ENCODE measurements at regions not wholly inside any gene's neighbourhood (a gene's known extent, or its start where the extent isn't known, plus 50 kb on each side); places are given as distances from the start of the nearest gene placed in this dataset.

DNA sequence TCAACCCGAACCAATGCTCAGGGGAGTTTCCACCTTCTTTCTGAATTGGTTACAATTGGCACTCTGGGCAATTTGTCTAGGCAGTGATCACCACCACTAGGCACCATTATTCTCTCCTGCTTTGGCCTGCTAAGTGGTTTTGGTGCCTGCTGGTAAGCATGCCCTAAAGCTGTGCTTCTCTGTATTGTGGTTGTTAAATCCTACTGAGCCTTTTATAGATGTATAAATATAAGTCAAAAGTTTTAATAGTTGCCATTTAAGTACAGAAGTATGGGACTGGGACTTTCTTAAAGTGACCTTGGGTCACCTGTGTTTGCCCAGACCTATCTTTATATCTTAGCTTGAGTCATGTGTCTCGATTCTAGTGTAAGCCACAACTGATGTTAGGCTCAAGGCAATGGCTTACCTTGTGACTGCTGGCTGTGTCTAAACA, 475.9 kb downstream of the SLC16A7 start:
- Histone ChIP-seq H3K27ac (no peak overlapping the region), H3K9ac (no peak overlapping the region), H3K9me3 (ENCODE audit: low read depth) (no peaks in the 10 kb centered on the region), H2AFZ (replicated peaks) (no peak overlapping the region), H3K36me3 (no peaks in the 10 kb centered on the region), H3F3A (ENCODE audit: low read depth) (no peaks in the 10 kb centered on the region), H4K20me1 (ENCODE audit: low read depth) (no peaks in the 10 kb centered on the region), H3K27me3 (no peaks in the 10 kb centered on the region), H3K4me3 (no peak overlapping the region), H3K4me2 (no peak overlapping the region), H3K4me1 (no peaks in the 10 kb centered on the region), H3K79me2 (ENCODE audit: low read depth) (no peaks in the 10 kb centered on the region)
- no peak for DNase-seq (ENCODE audit: low spot score)
- no peak overlapping the region for H3K27ac Mint-ChIP-seq
- no peaks in the 10 kb centered on the region for H3K36me3 Mint-ChIP-seq
- no peak overlapping the region for H3K4me3 Mint-ChIP-seq
- no peaks in the 10 kb centered on the region for H3K4me1 Mint-ChIP-seq
- H3K27me3 Mint-ChIP-seq (ENCODE audit: insufficient read depth, low read depth), result no peaks in the 10 kb centered on the region
- no peak for TF ChIP-seq EZH2phosphoT487 (IDR thresholded peaks at IDR 0.05)
- H3K9me3 Mint-ChIP-seq, result no peaks in the 10 kb centered on the region

DNA sequence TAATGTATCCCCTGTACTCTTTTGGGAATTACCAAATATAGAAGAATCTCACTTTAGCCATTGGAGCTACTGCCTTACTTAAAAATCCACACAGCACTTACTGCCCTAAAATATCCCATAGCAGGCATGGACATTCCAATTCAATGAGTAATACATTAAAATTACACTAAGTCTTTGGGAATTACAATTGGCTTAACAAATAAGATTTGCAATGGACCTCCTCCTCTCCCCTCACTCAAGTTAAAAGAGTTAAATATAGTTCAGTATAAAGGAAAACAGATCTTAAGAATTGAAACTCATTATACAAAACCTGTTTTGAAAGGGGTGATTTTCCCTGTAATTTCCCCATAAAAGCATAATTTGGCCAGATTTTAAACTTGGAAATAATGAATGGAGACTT, 477.1 kb downstream of the SLC16A7 start:
- H3F3A ChIP-seq (ENCODE audit: low read depth), result no peaks in the 10 kb centered on the region
- H4K20me1 ChIP-seq (ENCODE audit: low read depth), result no peaks in the 10 kb centered on the region
- H3K79me2 ChIP-seq (ENCODE audit: low read depth), result no peaks in the 10 kb centered on the region
- no peaks in the 10 kb centered on the region for H3K9me3 Mint-ChIP-seq
- no peaks in the 10 kb centered on the region for H3K27me3 Mint-ChIP-seq (ENCODE audit: insufficient read depth, low read depth)
- H3K4me3 ChIP-seq, result no peak overlapping the region
- TF ChIP-seq EZH2phosphoT487 (IDR thresholded peaks at IDR 0.05) (no peak), CTCF (IDR thresholded peaks at IDR 0.05) (no peak), EZH2 (IDR thresholded peaks at IDR 0.05) (no peak)
- H3K36me3 ChIP-seq, result no peaks in the 10 kb centered on the region
- no peak overlapping the region for H3K27ac Mint-ChIP-seq
- no peaks in the 10 kb centered on the region for H3K27me3 ChIP-seq
- H3K4me2 ChIP-seq, result no peak overlapping the region
- H3K36me3 Mint-ChIP-seq, result no peaks in the 10 kb centered on the region
- no peaks in the 10 kb centered on the region for H3K9me3 ChIP-seq (ENCODE audit: low read depth)
- H3K9ac ChIP-seq, result no peak overlapping the region
- no peak for DNase-seq (ENCODE audit: low spot score)
- H3K4me1 Mint-ChIP-seq, result no peaks in the 10 kb centered on the region
- H3K4me3 Mint-ChIP-seq, result no peak overlapping the region
- H3K27ac ChIP-seq, result no peak overlapping the region
- no peaks in the 10 kb centered on the region for H3K4me1 ChIP-seq
- no peak overlapping the region for H2AFZ ChIP-seq (replicated peaks)

- DNase-seq (ENCODE audit: low spot score), result no peak
- no peak for TF ChIP-seq CTCF (IDR thresholded peaks at IDR 0.05)
- Mint-ChIP-seq H3K4me3 (no peak overlapping the region), H3K27me3 (ENCODE audit: insufficient read depth, low read depth) (no peaks in the 10 kb centered on the region), H3K27ac (no peak overlapping the region), H3K36me3 (no peaks in the 10 kb centered on the region), H3K4me1 (no peaks in the 10 kb centered on the region), H3K9me3 (no peaks in the 10 kb centered on the region)
- Histone ChIP-seq H2AFZ (replicated peaks) (no peak overlapping the region), H3F3A (ENCODE audit: low read depth) (no peaks in the 10 kb centered on the region), H3K27me3 (no peaks in the 10 kb centered on the region), H3K27ac (no peak overlapping the region), H3K4me1 (no peaks in the 10 kb centered on the region), H3K9me3 (ENCODE audit: low read depth) (no peaks in the 10 kb centered on the region), H3K4me2 (no peak overlapping the region), H4K20me1 (ENCODE audit: low read depth) (no peaks in the 10 kb centered on the region), H3K36me3 (no peaks in the 10 kb centered on the region), H3K4me3 (no peak overlapping the region), H3K9ac (no peak overlapping the region), H3K79me2 (ENCODE audit: low read depth) (no peaks in the 10 kb centered on the region)
Measured at GRCh38 chr12:60075091-60075490, 479.3 kb downstream of the SLC16A7 start.

DNA sequence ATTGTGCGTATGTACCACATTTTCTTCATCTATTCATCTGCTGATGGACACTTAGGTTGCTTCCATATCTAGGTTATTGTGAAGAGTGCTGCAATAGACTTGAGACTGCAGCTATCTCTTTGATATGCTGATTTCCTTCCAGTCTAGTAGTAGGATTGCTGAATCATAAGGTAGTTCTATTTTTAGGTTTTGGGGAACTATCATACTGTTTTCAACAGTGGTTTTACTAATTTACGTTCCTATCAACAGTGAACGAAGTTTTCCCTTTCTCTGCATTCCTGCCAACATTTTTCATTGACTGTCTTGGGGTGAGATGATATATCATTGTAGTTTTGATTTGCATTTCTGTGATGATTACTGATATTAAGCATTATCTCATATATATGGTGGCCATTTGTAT, 482.2 kb downstream of the SLC16A7 start:
- Histone ChIP-seq H3K4me2 (no peak overlapping the region), H3K4me1 (no peaks in the 10 kb centered on the region), H3K9me3 (ENCODE audit: low read depth) (no peaks in the 10 kb centered on the region), H3K36me3 (no peaks in the 10 kb centered on the region), H3F3A (ENCODE audit: low read depth) (no peaks in the 10 kb centered on the region), H3K79me2 (ENCODE audit: low read depth) (no peaks in the 10 kb centered on the region), H2AFZ (replicated peaks) (no peak overlapping the region), H3K27me3 (no peaks in the 10 kb centered on the region), H3K9ac (no peak overlapping the region), H3K27ac (no peak overlapping the region), H4K20me1 (ENCODE audit: low read depth) (no peaks in the 10 kb centered on the region), H3K4me3 (no peak overlapping the region)
- Mint-ChIP-seq H3K4me3 (no peak overlapping the region), H3K27ac (no peak overlapping the region), H3K27me3 (ENCODE audit: insufficient read depth, low read depth) (no peaks in the 10 kb centered on the region), H3K4me1 (no peaks in the 10 kb centered on the region), H3K36me3 (no peaks in the 10 kb centered on the region), H3K9me3 (peaks cover 2% of the 10 kb centered on the region)
- no peak for DNase-seq (ENCODE audit: low spot score)
- TF ChIP-seq EZH2 (IDR thresholded peaks at IDR 0.05), result no peak
- no peak for TF ChIP-seq CTCF (IDR thresholded peaks at IDR 0.05)
- TF ChIP-seq EZH2phosphoT487 (IDR thresholded peaks at IDR 0.05), result no peak
